CD14-positive monocyte (primary cell): ENCODE measurements at regions not wholly inside any gene's neighbourhood (a gene's known extent, or its start where the extent isn't known, plus 50 kb on each side); places are given as distances from the start of the nearest gene placed in this dataset.

ENCODE experiments used
- DNase-seq, 3 donors: peaks; one replicate each; pipeline ENCODE4 v3.0.0-alpha.2; 2011 to 2022
- H2AFZ ChIP-seq: 2 replicates; pipeline ENCODE4 v1.6.0; 2012; ENCODE audit warnings: mild to moderate bottlenecking, low read depth, low read length, inconsistent platforms; ENCODE audit not compliant: insufficient read depth, poor library complexity, severe bottlenecking
- H3K27ac ChIP-seq, 2 donors: 1 replicate in 1 of 2; 2 replicates in 1 of 2; pipeline ENCODE4 v1.5.1; 2012 to 2013; ENCODE audit warnings: low read length in 2 of 2, control low read depth in 1 of 2, inconsistent platforms in 1 of 2, low read depth in 1 of 2, mild to moderate bottlenecking in 1 of 2
- H3K27me3 ChIP-seq, 2 donors: one replicate each; pipeline versions ENCODE4 v1.6.0 to v1.6.1; 2011 to 2013; ENCODE audit warnings: low read length in 2 of 2; ENCODE audit not compliant: control insufficient read depth in 2 of 2, insufficient read depth in 2 of 2
- H3K36me3 ChIP-seq, 2 donors: replicated peaks in 1 of 2; 1 replicate in 1 of 2; 2 replicates in 1 of 2; pipeline versions ENCODE4 v1.5.1 to v1.6.1; 2012 to 2013; ENCODE audit warnings: low read length in 2 of 2, control low read depth in 1 of 2, inconsistent platforms in 1 of 2, mild to moderate bottlenecking in 1 of 2; ENCODE audit not compliant: insufficient read depth in 2 of 2, control insufficient read depth in 1 of 2
- H3K4me1 ChIP-seq, 2 donors: 1 replicate in 1 of 2; 2 replicates in 1 of 2; pipeline versions ENCODE4 v1.5.1 to v1.6.1; 2012 to 2013; ENCODE audit warnings: low read length in 2 of 2, control low read depth in 1 of 2, inconsistent platforms in 1 of 2, mild to moderate bottlenecking in 1 of 2, moderate library complexity in 1 of 2; ENCODE audit not compliant: insufficient read depth in 2 of 2, control insufficient read depth in 1 of 2
- H3K4me2 ChIP-seq: replicated peaks from 2 replicates; pipeline ENCODE3; 2012; ENCODE audit warnings: low read length, moderate library complexity, mild to moderate bottlenecking; ENCODE audit not compliant: poor library complexity, severe bottlenecking; ENCODE audit errors: extremely low read depth
- H3K4me3 ChIP-seq, 3 experiments: fragments of 200-600 bp in 1 of 3; sonication (generic) in 1 of 3; replicated peaks in 1 of 3; 1 replicate in 2 of 3; 2 replicates in 1 of 3; pipeline ENCODE4 v1.5.1; 2011 to 2013; ENCODE audit warnings: low read length in 3 of 3, mild to moderate bottlenecking in 3 of 3, control low read depth in 2 of 3, low read depth in 2 of 3, inconsistent platforms in 1 of 3, moderate library complexity in 1 of 3
- H3K79me2 ChIP-seq: 2 replicates; pipeline ENCODE4 v1.6.0; 2012; ENCODE audit warnings: mild to moderate bottlenecking, control low read depth, inconsistent platforms, low read length, moderate library complexity; ENCODE audit not compliant: insufficient read depth
- H3K9ac ChIP-seq: 2 replicates; pipeline ENCODE4 v1.6.0; 2017; ENCODE audit warnings: low read length, mild to moderate bottlenecking; ENCODE audit not compliant: insufficient read depth, poor library complexity, severe bottlenecking
- H3K9me3 ChIP-seq, 2 donors: replicated peaks in 1 of 2; 1 replicate in 1 of 2; 2 replicates in 1 of 2; pipeline versions ENCODE4 v1.5.1 to v1.6.1; 2012 to 2013; ENCODE audit warnings: low read length in 2 of 2, control low read depth in 1 of 2; ENCODE audit not compliant: control insufficient read depth in 1 of 2, insufficient read depth in 1 of 2
- H4K20me1 ChIP-seq: 2 replicates; pipeline ENCODE4 v1.6.0; 2012; ENCODE audit warnings: mild to moderate bottlenecking, low read length, control low read depth, moderate library complexity; ENCODE audit not compliant: insufficient read depth
- H3K27ac Mint-ChIP-seq, 7 donors: one replicate each; pipeline ENCODE4 v1.8.0; 2020; ENCODE audit warnings: mild to moderate bottlenecking in 7 of 7, mixed read lengths in 7 of 7, moderate library complexity in 6 of 7, inconsistent platforms in 2 of 7
- H3K27me3 Mint-ChIP-seq, 3 donors: one replicate each; pipeline ENCODE4 v1.8.0; 2021 to 2022; ENCODE audit warnings: low read depth in 3 of 3, mild to moderate bottlenecking in 3 of 3, mixed read lengths in 3 of 3, moderate library complexity in 3 of 3, inconsistent platforms in 1 of 3
- H3K36me3 Mint-ChIP-seq, 2 donors: one replicate each; pipeline ENCODE4 v1.8.0; 2020; ENCODE audit warnings: mixed read lengths in 2 of 2, inconsistent platforms in 1 of 2, mild to moderate bottlenecking in 1 of 2
- H3K4me1 Mint-ChIP-seq: one replicate; pipeline ENCODE4 v1.8.0; 2020; ENCODE audit warnings: mild to moderate bottlenecking, mixed read lengths
- H3K4me3 Mint-ChIP-seq, 2 donors: one replicate each; pipeline ENCODE4 v1.8.0; 2020; ENCODE audit warnings: mild to moderate bottlenecking in 2 of 2, mixed read lengths in 2 of 2, moderate library complexity in 1 of 2
- H3K9me3 Mint-ChIP-seq, 7 donors: one replicate each; pipeline ENCODE4 v1.8.0; 2020 to 2022; ENCODE audit warnings: mixed read lengths in 7 of 7, mild to moderate bottlenecking in 6 of 7, moderate library complexity in 6 of 7, inconsistent platforms in 2 of 7
- CTCF ChIP-seq: fragments of 200-600 bp; IDR thresholded peaks from one replicate; pipeline ENCODE4 v1.8.0; 2022; ENCODE audit warnings: antibody characterized with exemption, mild to moderate bottlenecking
- WGBS: methylation state at CpG from one replicate; pipeline ENCODE4 v1.1.5; 2013; ENCODE audit warnings: missing lambda C conversion rate; ENCODE audit not compliant: insufficient coverage; 5-methylcytosine and 5-hydroxymethylcytosine counted together
- intact Hi-C, 2 donors: fragments of 100-400 bp; cut with micrococcal nuclease; formaldehyde crosslinking; loops; one replicate each; pipeline versions ENCODE4 v1.15.0 to v1.15.1; 2023

- intact Hi-C loops, result no loop called here
- Histone ChIP-seq H3K36me3 (no peaks in the 10 kb centered on the region), H3K4me2 (no peak overlapping the region), H3K4me1 (peaks cover 6% of the 10 kb centered on the region in 2 donors), H2AFZ (no peak overlapping the region), H4K20me1 (no peaks in the 10 kb centered on the region), H3K4me3 (no peak overlapping the region), H3K27ac (no peak overlapping the region), H3K27me3 (no peaks in the 10 kb centered on the region), H3K9ac (no peak overlapping the region), H3K9me3 (no peaks in the 10 kb centered on the region), H3K79me2 (no peaks in the 10 kb centered on the region)
- no peak for DNase-seq
- no CpG with 5 or more reads among the region's 2 CpGs for WGBS
- peaks cover 7% of the 10 kb centered on the region for H3K4me1 Mint-ChIP-seq
- H3K27ac Mint-ChIP-seq, result no peak overlapping the region
- no peak for TF ChIP-seq CTCF
- no peaks in the 10 kb centered on the region for H3K36me3 Mint-ChIP-seq
- peaks cover 0 to 2% (median 0%) of the 10 kb centered on the region in 7 donors for H3K9me3 Mint-ChIP-seq
- peaks cover 3 to 11% (median 7%) of the 10 kb centered on the region in 3 donors for H3K27me3 Mint-ChIP-seq
- no peak overlapping the region for H3K4me3 Mint-ChIP-seq
These were observed 416.4 kb upstream of the UBE2E3 start for GRCh38 chr2:180564051-180564450.

GRCh38 chr2:180562378-180562777 lies 418.0 kb upstream of the UBE2E3 start:
- Histone ChIP-seq H3K9ac (no peak overlapping the region), H3K9me3 (no peaks in the 10 kb centered on the region), H3K27me3 (no peaks in the 10 kb centered on the region), H3K27ac (no peak overlapping the region), H3K4me3 (no peak overlapping the region), H4K20me1 (no peaks in the 10 kb centered on the region), H3K79me2 (no peaks in the 10 kb centered on the region), H3K36me3 (no peaks in the 10 kb centered on the region), H2AFZ (no peak overlapping the region), H3K4me1 (peaks cover 6% of the 10 kb centered on the region in 2 donors), H3K4me2 (no peak overlapping the region)
- Mint-ChIP-seq H3K27me3 (peaks cover 3 to 7% (median 7%) of the 10 kb centered on the region in 3 donors), H3K36me3 (no peaks in the 10 kb centered on the region), H3K4me1 (peaks cover 10% of the 10 kb centered on the region), H3K9me3 (no peaks in the 10 kb centered on the region), H3K4me3 (no peak overlapping the region), H3K27ac (no peak overlapping the region)
- TF ChIP-seq CTCF, result no peak
- no peak for DNase-seq
- intact Hi-C loops, result no loop called here
- WGBS, result no CpG with 5 or more reads among the region's 3 CpGs
